Activated CD8-positive, alpha-beta T cell treated with anti-CD3 and anti-CD28 coated beads for 36 hours (primary cell): ENCODE measurements at regions not wholly inside any gene's neighbourhood (a gene's known extent, or its start where the extent isn't known, plus 50 kb on each side); places are given as distances from the start of the nearest gene placed in this dataset.
"Not testable (repeated sequence)": the region's sequence is repeated elsewhere in the genome, so short reads cannot be mapped to it uniquely, and the experiment has no call there.

Source experiments
- ATAC-seq: fragments of 200-7000 bp; cut with Tn5 transposase; one replicate; pipeline ENCODE4 v1.10.0; 2021; ENCODE audit warnings: mild to moderate bottlenecking, moderate library complexity
- CTCF ChIA-PET: fragments of 350-600 bp; sonication (Branson Sonifier 250); formaldehyde crosslinking; loops from one replicate; lab custom pipeline; 2021; ENCODE audit warnings: antibody characterized with exemption; lab: Charles Lee
- POLR2A ChIA-PET: fragments of 350-600 bp; sonication (Branson Sonifier 250); formaldehyde crosslinking; loops from one replicate; lab custom pipeline; 2021; ENCODE audit warnings: antibody characterized with exemption; lab: Charles Lee
- DNase-seq: peaks from one replicate; pipeline ENCODE4 v3.0.0-alpha.2; 2020
- H3K27ac Mint-ChIP-seq: one replicate; pipeline ENCODE4 v1.8.0; 2021; ENCODE audit warnings: mild to moderate bottlenecking, mixed read lengths
- H3K27me3 Mint-ChIP-seq: one replicate; pipeline ENCODE4 v1.8.0; 2021; ENCODE audit warnings: mixed read lengths
- H3K36me3 Mint-ChIP-seq: one replicate; pipeline ENCODE4 v1.8.0; 2021; ENCODE audit warnings: low read depth, mixed read lengths
- H3K4me1 Mint-ChIP-seq: one replicate; pipeline ENCODE4 v1.8.0; 2021; ENCODE audit warnings: low read depth, mixed read lengths
- H3K4me3 Mint-ChIP-seq: one replicate; pipeline ENCODE4 v1.8.0; 2021; ENCODE audit warnings: mild to moderate bottlenecking, moderate library complexity, mixed read lengths
- H3K9me3 Mint-ChIP-seq: one replicate; pipeline ENCODE4 v1.8.0; 2021; ENCODE audit warnings: mixed read lengths
- CTCF ChIP-seq: fragments of 200-600 bp; IDR thresholded peaks from one replicate; pipeline ENCODE4 v1.8.0; 2022; ENCODE audit warnings: antibody characterized with exemption, mild to moderate bottlenecking
- intact Hi-C: fragments of 100-400 bp; cut with micrococcal nuclease; formaldehyde crosslinking; loops from one replicate; pipeline ENCODE4 v1.10.0; 2022

DNA sequence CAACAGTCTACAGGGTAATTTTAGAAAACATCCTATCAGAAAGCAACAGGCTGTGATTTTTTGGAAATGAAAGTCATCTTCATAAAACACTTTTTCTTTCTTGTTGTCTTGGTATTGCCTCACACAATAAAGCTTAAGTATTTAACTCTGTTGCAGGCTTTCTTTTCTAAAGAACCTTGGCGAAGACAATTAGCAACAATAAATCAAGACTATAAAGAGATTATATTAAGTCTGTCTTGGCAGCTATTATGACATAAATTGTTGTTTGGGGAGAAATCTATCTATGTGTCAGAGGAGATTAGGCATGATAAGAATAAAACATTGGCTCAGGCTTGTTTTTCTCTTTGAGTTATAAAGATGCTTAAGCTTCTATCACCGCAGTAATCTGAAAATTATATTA, 1774.8 kb downstream of the ARAP2 start:
- TF ChIP-seq CTCF: no peak
- Mint-ChIP-seq H3K4me3 (no peak overlapping the region), H3K36me3 (no peaks in the 10 kb centered on the region), H3K9me3 (no peaks in the 10 kb centered on the region), H3K27me3 (no peaks in the 10 kb centered on the region), H3K27ac (no peak overlapping the region), H3K4me1 (no peaks in the 10 kb centered on the region)
- intact Hi-C loops: no loop called here
- ATAC-seq (no peak), DNase-seq (no peak)
- ChIA-PET CTCF (no interaction called here), POLR2A (no interaction called here)

GRCh38 chr4:34485252-34485651, 1759.1 kb downstream of the ARAP2 start:
- ChIA-PET POLR2A (no interaction called here), CTCF (no interaction called here)
- intact Hi-C loops: no loop called here
- ATAC-seq (no peak), DNase-seq (no peak)
- H3K27ac Mint-ChIP-seq: no peak overlapping the region
- no peaks in the 10 kb centered on the region for H3K4me1 Mint-ChIP-seq
- no peaks in the 10 kb centered on the region for H3K27me3 Mint-ChIP-seq
- no peak overlapping the region for H3K4me3 Mint-ChIP-seq
- peaks cover 6% of the 10 kb centered on the region for H3K9me3 Mint-ChIP-seq
- TF ChIP-seq CTCF: no peak
- no peaks in the 10 kb centered on the region for H3K36me3 Mint-ChIP-seq

DNA sequence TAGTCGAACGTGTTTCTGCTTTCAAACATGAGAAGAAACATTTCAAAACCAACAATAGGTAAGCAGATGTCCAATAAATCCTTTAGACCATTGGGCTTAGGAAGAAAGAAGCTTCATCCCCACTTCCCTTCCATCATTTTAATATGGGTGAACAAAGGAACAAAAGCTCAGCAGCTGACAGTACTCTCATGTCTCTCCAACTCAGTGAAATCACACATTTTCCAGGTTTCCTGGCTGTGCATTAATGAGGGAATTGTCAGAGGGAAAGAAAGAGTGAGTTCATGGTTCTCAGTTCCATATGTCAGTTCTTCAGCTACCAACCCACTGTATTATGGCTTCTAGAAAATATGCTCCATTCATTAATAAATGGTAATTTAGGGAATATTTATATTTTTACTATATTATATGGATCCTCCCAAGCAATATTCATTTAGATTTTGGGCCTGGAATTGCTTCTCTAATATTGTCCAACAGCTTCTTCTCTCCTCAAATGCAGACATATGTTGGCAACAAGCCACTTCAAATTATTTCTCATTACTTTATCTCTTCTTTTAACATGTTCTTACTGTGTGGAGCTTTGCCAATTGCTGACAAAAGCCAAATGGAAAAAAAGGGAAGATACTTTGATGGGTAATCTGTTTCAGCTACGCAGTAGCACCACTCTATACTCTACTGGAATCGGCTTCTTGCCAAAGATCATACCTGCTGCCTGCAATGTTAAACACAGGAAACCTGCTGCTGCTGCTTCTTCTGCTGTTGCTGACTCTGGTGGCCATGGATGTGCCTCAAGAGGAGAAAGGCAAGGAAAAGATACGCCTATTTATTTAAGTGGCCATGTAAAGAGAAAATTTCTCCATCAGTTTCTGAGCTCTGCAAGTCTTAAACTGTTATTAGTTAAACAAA, 1757.6 kb downstream of the ARAP2 start:
- H3K4me1 Mint-ChIP-seq: no peaks in the 10 kb centered on the region
- CTCF ChIA-PET: no interaction called here
- no peaks in the 10 kb centered on the region for H3K27me3 Mint-ChIP-seq
- intact Hi-C loops: no loop called here
- H3K9me3 Mint-ChIP-seq: peaks cover 6% of the 10 kb centered on the region
- no peak for TF ChIP-seq CTCF
- H3K36me3 Mint-ChIP-seq: no peaks in the 10 kb centered on the region
- POLR2A ChIA-PET: no interaction called here
- DNase-seq (no peak), ATAC-seq (no peak)
- no peak overlapping the region for H3K4me3 Mint-ChIP-seq
- H3K27ac Mint-ChIP-seq: no peak overlapping the region

- Mint-ChIP-seq H3K9me3 (peaks cover 7% of the 10 kb centered on the region), H3K27me3 (no peaks in the 10 kb centered on the region), H3K36me3 (no peaks in the 10 kb centered on the region), H3K4me3 (no peak overlapping the region), H3K4me1 (no peaks in the 10 kb centered on the region), H3K27ac (no peak overlapping the region)
- no peak for ATAC-seq
- POLR2A ChIA-PET: no interaction called here
- DNase-seq: no peak
- intact Hi-C loops: no loop called here
- CTCF ChIA-PET: no interaction called here
- no peak for TF ChIP-seq CTCF
Measured at GRCh38 chr4:34492414-34492813, 1751.9 kb downstream of the ARAP2 start.

- H3K27me3 Mint-ChIP-seq: no peaks in the 10 kb centered on the region
- no peak overlapping the region for H3K27ac Mint-ChIP-seq
- DNase-seq: no peak
- ATAC-seq: no peak
- TF ChIP-seq CTCF: no peak
- ChIA-PET POLR2A (no interaction called here), CTCF (no interaction called here)
- intact Hi-C loops: no loop called here
- H3K9me3 Mint-ChIP-seq: peaks cover 3% of the 10 kb centered on the region
- no peaks in the 10 kb centered on the region for H3K4me1 Mint-ChIP-seq
- no peak overlapping the region for H3K4me3 Mint-ChIP-seq
- H3K36me3 Mint-ChIP-seq: no peaks in the 10 kb centered on the region
Measured at GRCh38 chr4:34502086-34502485, 1742.2 kb downstream of the ARAP2 start.

DNA sequence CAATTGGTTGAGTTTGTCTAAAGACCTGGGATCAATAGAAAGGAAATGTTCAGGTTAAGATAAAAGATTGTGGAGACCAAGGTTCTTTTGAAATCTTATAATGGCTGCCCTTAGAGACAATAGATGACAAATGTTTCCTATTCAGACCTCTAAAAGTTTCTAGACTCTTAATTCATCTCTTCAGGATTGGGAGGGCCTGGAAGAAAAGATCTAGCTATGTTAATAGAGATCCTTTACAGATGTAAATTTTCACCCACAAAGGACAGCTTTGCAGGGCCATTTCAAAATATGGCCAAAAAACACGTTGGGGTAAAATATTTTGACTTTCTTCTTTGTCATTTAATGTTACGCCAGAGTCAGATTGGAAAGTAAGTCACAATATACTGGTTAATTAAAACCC, 1739.6 kb downstream of the ARAP2 start:
- H3K4me3 Mint-ChIP-seq, CTCF ChIA-PET, H3K9me3 Mint-ChIP-seq, ATAC-seq, H3K4me1 Mint-ChIP-seq, H3K27me3 Mint-ChIP-seq, intact Hi-C loops, DNase-seq, H3K27ac Mint-ChIP-seq, H3K36me3 Mint-ChIP-seq, POLR2A ChIA-PET: not testable (repeated sequence)

GRCh38 chr4:34506511-34507092, 1737.7 kb downstream of the ARAP2 start:
- POLR2A ChIA-PET, H3K9me3 Mint-ChIP-seq, ATAC-seq, H3K4me1 Mint-ChIP-seq, H3K36me3 Mint-ChIP-seq, DNase-seq, H3K4me3 Mint-ChIP-seq, H3K27ac Mint-ChIP-seq, intact Hi-C loops, CTCF ChIA-PET, H3K27me3 Mint-ChIP-seq: not testable (repeated sequence)
